ENCODE measurements at regions not wholly inside any gene's neighbourhood (a gene's known extent, or its start where the extent isn't known, plus 50 kb on each side); places are given as distances from the start of the nearest gene placed in this dataset.

DNA sequence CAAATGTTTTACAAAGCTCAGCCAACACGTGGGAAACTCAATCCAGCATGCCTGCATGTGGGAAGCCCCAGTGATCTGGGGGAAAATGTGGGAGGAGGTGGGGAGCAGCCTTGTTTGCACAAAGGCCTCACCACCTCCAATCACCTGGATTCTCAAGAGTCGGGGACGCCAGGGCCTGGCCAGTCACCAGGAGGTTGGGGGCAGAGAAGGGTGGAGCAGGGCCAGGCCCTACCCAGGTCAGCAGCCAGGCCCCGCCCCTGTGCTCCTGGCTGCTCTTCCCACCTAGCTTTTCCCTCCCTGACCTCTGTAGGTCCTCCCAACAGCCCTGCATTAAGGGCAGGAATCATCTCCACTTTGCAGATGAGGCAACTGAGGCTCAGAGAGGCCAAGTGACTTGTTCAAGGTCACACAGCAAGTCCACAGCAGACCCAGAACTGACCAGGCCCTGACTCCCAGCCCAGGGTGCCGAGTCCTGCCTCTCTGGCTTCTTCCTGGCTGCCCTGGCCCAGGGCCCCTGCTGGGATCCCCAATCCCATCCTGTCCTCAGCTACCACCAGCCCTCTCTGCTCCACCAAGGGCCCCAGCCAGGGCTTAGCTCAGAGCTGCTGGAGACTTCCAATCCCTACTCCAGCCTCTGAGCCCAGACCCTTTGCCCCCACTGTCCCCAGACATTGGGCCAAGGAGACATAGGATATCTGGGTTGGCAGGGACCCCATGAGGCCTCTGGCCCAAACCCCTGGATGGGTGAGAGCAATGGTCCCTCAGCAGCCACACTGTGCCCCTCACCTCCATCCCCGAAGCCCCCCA, 508.6 kb downstream of the PTPRU start:
- DNase-seq = no peak

- no peak for DNase-seq
Observed at GRCh38 chr1:29743931-29744330, 507.6 kb downstream of the PTPRU start.

DNA sequence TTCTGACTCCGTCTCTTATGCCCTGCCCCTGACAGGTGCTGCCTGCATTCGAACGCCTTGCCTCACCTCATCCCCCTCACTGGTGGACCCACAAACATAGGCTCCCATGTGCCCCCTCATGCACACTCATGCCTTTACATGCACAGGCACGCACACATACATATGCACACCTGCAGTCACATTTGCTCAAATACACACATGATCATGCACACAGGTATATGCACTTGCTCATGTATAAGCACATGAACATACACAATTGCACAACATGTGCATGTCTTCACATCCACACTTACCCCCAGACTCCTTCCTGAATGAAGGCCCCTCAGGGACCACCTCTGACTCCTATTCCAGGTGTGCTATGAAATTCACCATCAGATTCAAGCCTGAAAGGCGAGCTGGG, 506.9 kb downstream of the PTPRU start:
- DNase-seq = no peak

- DNase-seq = no peak
Observed at GRCh38 chr1:29739176-29739575, 502.9 kb downstream of the PTPRU start.

- DNase-seq = no peak
Observed at GRCh38 chr1:29736582-29737188, 500.4 kb downstream of the PTPRU start.

DNA sequence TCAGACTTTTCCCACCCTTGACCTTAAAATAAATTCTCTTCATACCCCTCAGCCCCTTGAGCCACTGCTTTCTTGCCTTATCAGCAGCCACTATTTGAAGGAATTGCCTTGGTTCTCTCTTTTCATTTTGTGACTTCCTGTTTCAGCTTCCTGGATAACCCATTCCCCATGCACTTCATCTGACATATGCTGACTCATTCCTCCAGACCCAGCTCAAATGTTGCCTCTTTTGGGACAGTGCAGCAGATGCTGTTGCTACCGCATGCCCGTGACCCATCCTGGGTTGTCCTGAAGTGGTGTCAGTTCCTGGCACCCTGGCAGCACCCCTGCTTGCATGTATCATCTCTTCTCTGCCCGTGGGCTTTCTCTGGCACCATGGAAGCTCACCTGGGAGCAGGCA, 496.1 kb downstream of the PTPRU start:
- DNase-seq = no peak

GRCh38 chr1:29730623-29731022, 494.3 kb downstream of the PTPRU start:
- DNase-seq = no peak

DNA sequence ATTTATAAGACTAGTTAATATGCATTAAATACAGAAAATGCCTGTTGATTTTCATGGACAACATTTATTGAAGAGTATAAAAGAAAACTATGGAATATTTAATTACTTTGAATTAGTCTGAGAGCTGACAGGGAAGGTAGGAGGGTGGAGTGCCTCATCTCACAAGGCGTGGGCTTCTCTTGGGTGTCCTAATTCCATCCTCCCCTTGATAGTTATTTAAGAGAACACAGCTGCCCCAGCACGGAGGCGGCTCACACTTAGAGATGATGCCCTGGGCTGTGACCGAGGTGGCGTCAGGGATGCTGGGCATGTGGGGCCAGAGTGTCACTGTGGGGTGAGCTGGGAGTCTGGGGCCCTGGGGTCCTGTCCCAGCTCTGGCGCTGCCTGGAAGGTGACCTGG, 493.0 kb downstream of the PTPRU start:
- DNase-seq = no peak

DNA sequence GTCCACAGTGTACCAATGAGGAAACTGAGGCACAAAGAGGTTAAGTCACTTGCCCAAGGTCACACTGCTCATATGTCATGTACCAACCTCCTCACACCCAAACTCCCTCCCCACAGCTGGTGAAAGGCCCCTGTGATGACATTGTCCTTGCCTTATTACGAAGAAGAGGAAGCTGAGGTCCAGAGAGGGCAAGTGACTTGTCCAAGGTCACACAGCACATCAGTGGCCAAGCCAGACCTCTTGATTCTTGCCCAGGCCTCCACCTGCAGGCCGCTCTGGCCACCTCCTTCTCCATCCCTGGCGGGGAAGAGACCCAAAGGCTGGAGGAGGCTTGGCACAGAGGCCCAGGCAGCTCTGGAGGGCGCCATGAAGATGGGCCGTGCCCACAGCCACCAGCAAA, 492.4 kb downstream of the PTPRU start:
- no peak for DNase-seq

- DNase-seq = no peak
Observed at GRCh38 chr1:29725262-29725661, 488.9 kb downstream of the PTPRU start.

- DNase-seq = no peak
Observed at GRCh38 chr1:29722598-29722997, 486.3 kb downstream of the PTPRU start.

DNA sequence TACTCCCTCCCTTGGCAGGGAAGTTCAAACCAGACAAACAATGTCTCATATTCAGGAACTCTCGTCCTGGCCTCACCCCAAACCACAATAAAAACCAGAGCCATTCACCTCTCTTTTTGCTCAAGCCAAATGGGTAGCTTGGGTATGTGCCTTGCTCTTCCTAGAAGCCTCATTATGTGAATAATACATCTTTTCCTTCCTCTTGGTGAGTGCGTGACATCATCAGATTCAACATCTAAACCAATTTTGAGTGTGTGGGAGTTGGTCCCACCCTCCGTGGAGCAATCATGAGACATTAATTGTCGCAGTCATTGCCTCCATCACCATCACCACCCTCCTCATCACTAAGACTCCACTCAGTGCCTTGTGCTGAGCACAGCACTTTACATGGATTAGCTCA, 482.9 kb downstream of the PTPRU start:
- no peak for DNase-seq

DNA sequence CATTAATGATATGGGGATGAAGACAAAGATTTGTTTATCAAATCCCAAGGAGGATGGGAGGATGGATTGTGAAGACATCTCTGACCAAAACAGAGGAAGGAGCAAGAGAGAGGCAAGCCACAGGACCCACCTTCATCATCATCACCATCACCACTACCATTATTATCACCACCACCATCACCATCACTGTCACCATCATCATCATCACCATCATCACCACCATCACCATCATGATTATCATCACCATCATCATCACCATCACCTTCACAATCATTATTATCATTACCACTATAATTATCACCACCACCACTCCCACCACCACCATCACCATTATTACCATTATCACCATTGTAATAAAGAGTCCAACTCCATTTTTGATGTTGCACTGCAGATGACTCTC, 482.5 kb downstream of the PTPRU start:
- DNase-seq = no peak

- DNase-seq = no peak
Observed at GRCh38 chr1:29716306-29716705, 480.0 kb downstream of the PTPRU start.

- DNase-seq = no peak
Observed at GRCh38 chr1:29713857-29714256, 477.5 kb downstream of the PTPRU start.

GRCh38 chr1:29712801-29713200, 476.5 kb downstream of the PTPRU start:
- no peak for DNase-seq

DNA sequence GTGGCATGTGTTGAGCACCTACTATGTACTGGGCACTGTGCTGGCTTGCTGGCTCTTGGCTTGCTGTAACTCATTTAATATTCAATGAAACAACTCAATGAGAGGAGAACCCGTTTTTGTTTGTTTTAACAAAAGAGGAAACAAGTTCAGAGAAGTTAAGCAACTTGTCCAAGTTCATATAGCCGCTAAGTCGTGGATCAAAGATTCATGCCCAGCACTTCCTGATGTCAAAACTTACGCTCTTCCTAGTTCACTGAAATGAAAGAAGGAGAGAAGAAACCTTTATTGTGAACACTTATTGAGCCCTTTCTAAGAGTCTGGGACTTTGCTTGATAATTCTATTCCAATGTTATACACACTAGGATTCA, 475.9 kb downstream of the PTPRU start:
- DNase-seq = no peak

GRCh38 chr1:29711582-29712283, 475.4 kb downstream of the PTPRU start:
- no peak for DNase-seq

- no peak for DNase-seq
Observed at GRCh38 chr1:29709704-29710280, 473.5 kb downstream of the PTPRU start.

- DNase-seq = no peak
Observed at GRCh38 chr1:29708796-29709703, 472.7 kb downstream of the PTPRU start.

DNA sequence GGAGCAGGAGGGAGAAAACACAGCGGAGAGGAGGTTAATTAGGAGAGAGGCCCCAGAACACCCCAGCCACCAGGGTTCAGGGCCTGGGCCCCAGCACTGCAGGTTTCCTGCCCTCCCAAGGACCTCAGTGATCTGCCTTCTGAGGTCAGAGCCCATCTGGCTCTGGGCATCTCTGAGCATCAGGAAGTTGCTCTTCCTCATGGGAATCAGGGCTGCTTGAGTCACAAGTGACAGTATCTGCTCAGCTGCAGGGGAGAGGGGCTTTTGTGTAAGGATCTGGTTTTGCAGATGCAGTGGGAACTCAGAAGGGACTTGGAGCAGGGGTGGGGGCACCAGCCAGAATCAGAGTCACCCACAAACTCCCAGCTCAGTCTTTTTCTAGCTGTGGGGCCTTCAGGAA, 472.1 kb downstream of the PTPRU start:
- no peak for DNase-seq

- no peak for DNase-seq
Observed at GRCh38 chr1:29707796-29708195, 471.5 kb downstream of the PTPRU start.

DNA sequence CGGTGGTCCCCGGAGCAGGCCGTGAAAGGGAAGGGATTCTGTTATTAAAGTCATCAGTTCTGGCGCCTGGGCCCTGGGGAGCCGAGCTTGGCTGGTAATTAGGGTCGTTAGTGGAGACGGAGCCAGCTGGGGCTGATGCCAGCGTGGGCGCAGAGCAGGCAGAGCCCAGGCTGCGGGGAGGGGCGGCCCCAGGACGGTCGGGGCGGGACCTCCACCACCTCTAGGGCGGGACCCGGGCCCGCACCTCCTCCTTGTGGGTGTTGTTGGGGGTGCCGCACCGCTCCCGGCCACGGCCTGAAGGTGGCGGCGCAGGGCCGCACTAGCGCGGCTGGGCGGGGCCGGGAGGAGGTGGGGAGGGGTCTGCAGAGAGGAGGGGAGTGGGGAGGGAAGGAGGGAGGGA, 470.6 kb downstream of the PTPRU start:
- no peak for DNase-seq
